ENCODE measurements at regions not wholly inside any gene's neighbourhood (a gene's known extent, or its start where the extent isn't known, plus 50 kb on each side); places are given as distances from the start of the nearest gene placed in this dataset.

- TF ChIP-seq CTCF (IDR thresholded peaks at IDR 0.05) (no peak), REST (IDR thresholded peaks at IDR 0.05; ENCODE audit: insufficient read depth in 1 of 2, low read depth in 2 of 2, low read length in 1 of 2) (no peak), POLR2AphosphoS5 (IDR thresholded peaks at IDR 0.05; ENCODE audit: low read depth, low read length) (no peak)
These were observed 181.3 kb upstream of the AGAP1 start for GRCh38 chr2:235312571-235312970.
